ENCODE measurements at regions not wholly inside any gene's neighbourhood (a gene's known extent, or its start where the extent isn't known, plus 50 kb on each side); places are given as distances from the start of the nearest gene placed in this dataset.

- H3K4me3 ChIP-seq, result no peak overlapping the region
- no peak for DNase-seq
- no peaks in the 10 kb centered on the region; the same call in 1 of the 2 replicates for H3K27me3 ChIP-seq
- peaks cover 4% of the 10 kb centered on the region; the same call in 1 of the 2 replicates for H3K9me3 ChIP-seq
- no peaks in the 10 kb centered on the region for H3K36me3 ChIP-seq
Observed at GRCh38 chr5:6850106-6850432, 136.8 kb downstream of the TENT4A start.

- DNase-seq, result no peak
- H3K9me3 ChIP-seq, result peaks cover 4% of the 10 kb centered on the region; the same call in 1 of the 2 replicates
- no peak overlapping the region for H3K4me3 ChIP-seq
- H3K27me3 ChIP-seq, result no peaks in the 10 kb centered on the region
- H3K36me3 ChIP-seq, result no peaks in the 10 kb centered on the region
Observed at GRCh38 chr5:6856653-6857052, 143.4 kb downstream of the TENT4A start.

GRCh38 chr5:6858419-6858818 is 145.2 kb downstream of the TENT4A start:
- no peaks in the 10 kb centered on the region for H3K36me3 ChIP-seq
- no peaks in the 10 kb centered on the region for H3K27me3 ChIP-seq
- no peak for DNase-seq
- H3K4me3 ChIP-seq, result no peak overlapping the region
- H3K9me3 ChIP-seq, result peaks cover 4% of the 10 kb centered on the region; the same call in 1 of the 2 replicates

GRCh38 chr5:6859023-6859422 is 145.8 kb downstream of the TENT4A start:
- DNase-seq, result no peak
- H3K9me3 ChIP-seq, result no peaks in the 10 kb centered on the region
- no peak overlapping the region for H3K4me3 ChIP-seq
- H3K27me3 ChIP-seq, result no peaks in the 10 kb centered on the region
- no peaks in the 10 kb centered on the region for H3K36me3 ChIP-seq

- Histone ChIP-seq H3K27me3 (no peaks in the 10 kb centered on the region), H3K4me3 (no peak overlapping the region), H3K9me3 (no peaks in the 10 kb centered on the region), H3K36me3 (no peaks in the 10 kb centered on the region)
- no peak for DNase-seq
Observed at GRCh38 chr5:6859951-6860638, 146.9 kb downstream of the TENT4A start.

GRCh38 chr5:6861036-6861435 is 147.8 kb downstream of the TENT4A start:
- H3K9me3 ChIP-seq, result no peaks in the 10 kb centered on the region
- H3K27me3 ChIP-seq, result no peaks in the 10 kb centered on the region
- no peak for DNase-seq
- H3K36me3 ChIP-seq, result no peaks in the 10 kb centered on the region
- no peak overlapping the region for H3K4me3 ChIP-seq

- Histone ChIP-seq H3K4me3 (no peak overlapping the region), H3K27me3 (no peaks in the 10 kb centered on the region), H3K36me3 (no peaks in the 10 kb centered on the region), H3K9me3 (no peaks in the 10 kb centered on the region)
- DNase-seq, result peak; percentile 51
Observed at GRCh38 chr5:6861667-6862066, 148.4 kb downstream of the TENT4A start.

- DNase-seq, result no peak
- Histone ChIP-seq H3K9me3 (no peaks in the 10 kb centered on the region), H3K36me3 (no peaks in the 10 kb centered on the region)
Observed at GRCh38 chr5:6862306-6862705, 149.1 kb downstream of the TENT4A start.

GRCh38 chr5:6867712-6868111 is 154.5 kb downstream of the TENT4A start:
- H3K4me3 ChIP-seq, result no peak overlapping the region
- no peaks in the 10 kb centered on the region for H3K27me3 ChIP-seq
- DNase-seq, result no peak
- no peaks in the 10 kb centered on the region for H3K9me3 ChIP-seq
- H3K36me3 ChIP-seq, result no peaks in the 10 kb centered on the region

More at GRCh38 chr5:6862306-6862705, 149.1 kb downstream of the TENT4A start:
- Histone ChIP-seq H3K27me3 (no peaks in the 10 kb centered on the region), H3K4me3 (no peak overlapping the region)

GRCh38 chr5:6868171-6868570 is 154.9 kb downstream of the TENT4A start:
- no peak for DNase-seq
- Histone ChIP-seq H3K4me3 (no peak overlapping the region), H3K36me3 (no peaks in the 10 kb centered on the region), H3K27me3 (no peaks in the 10 kb centered on the region), H3K9me3 (no peaks in the 10 kb centered on the region)

GRCh38 chr5:6868575-6869215 is 155.5 kb downstream of the TENT4A start:
- Histone ChIP-seq H3K9me3 (no peaks in the 10 kb centered on the region), H3K27me3 (no peaks in the 10 kb centered on the region), H3K36me3 (no peaks in the 10 kb centered on the region), H3K4me3 (no peak overlapping the region)
- no peak for DNase-seq

- no peak overlapping the region for H3K4me3 ChIP-seq
- no peaks in the 10 kb centered on the region for H3K9me3 ChIP-seq
- no peaks in the 10 kb centered on the region for H3K36me3 ChIP-seq
- no peak for DNase-seq
- no peaks in the 10 kb centered on the region for H3K27me3 ChIP-seq
Observed at GRCh38 chr5:6869677-6870076, 156.4 kb downstream of the TENT4A start.

- DNase-seq, result no peak
- no peaks in the 10 kb centered on the region; the same call in 1 of the 2 replicates for H3K27me3 ChIP-seq
- no peaks in the 10 kb centered on the region for H3K9me3 ChIP-seq
- H3K36me3 ChIP-seq, result no peaks in the 10 kb centered on the region
- no peak overlapping the region for H3K4me3 ChIP-seq
Observed at GRCh38 chr5:6872441-6873160, 159.4 kb downstream of the TENT4A start.

GRCh38 chr5:6873359-6873758 is 160.1 kb downstream of the TENT4A start:
- no peaks in the 10 kb centered on the region for H3K9me3 ChIP-seq
- DNase-seq, result no peak
- H3K27me3 ChIP-seq, result no peaks in the 10 kb centered on the region; the same call in 1 of the 2 replicates
- H3K36me3 ChIP-seq, result no peaks in the 10 kb centered on the region
- H3K4me3 ChIP-seq, result no peak overlapping the region

- Histone ChIP-seq H3K4me3 (no peak overlapping the region), H3K36me3 (no peaks in the 10 kb centered on the region), H3K27me3 (peaks cover 3% of the 10 kb centered on the region; the same call in 1 of the 2 replicates), H3K9me3 (no peaks in the 10 kb centered on the region)
- DNase-seq, result no peak
Observed at GRCh38 chr5:6875376-6875775, 162.1 kb downstream of the TENT4A start.

- H3K36me3 ChIP-seq, result no peaks in the 10 kb centered on the region
- H3K27me3 ChIP-seq, result peaks cover 12% of the 10 kb centered on the region
- H3K4me3 ChIP-seq, result no peak overlapping the region
- H3K9me3 ChIP-seq, result no peaks in the 10 kb centered on the region
- no peak for DNase-seq
Observed at GRCh38 chr5:6877986-6878828, 165.0 kb downstream of the TENT4A start.

GRCh38 chr5:6885581-6885980 is 172.3 kb downstream of the TENT4A start:
- Histone ChIP-seq H3K27me3 (peaks cover 9% of the 10 kb centered on the region), H3K36me3 (no peaks in the 10 kb centered on the region), H3K9me3 (peaks cover 18% of the 10 kb centered on the region), H3K4me3 (no peak overlapping the region)
- DNase-seq, result no peak

Measured in MG63 (cell line).